Activated CD8-positive, alpha-beta memory T cell treated with anti-CD3 and anti-CD28 coated beads for 24 hours (primary cell): ENCODE measurements at regions not wholly inside any gene's neighbourhood (a gene's known extent, or its start where the extent isn't known, plus 50 kb on each side); places are given as distances from the start of the nearest gene placed in this dataset.

Experiments used
- DNase-seq: peaks from one replicate; pipeline ENCODE4 v3.0.0-alpha.2; 2020

- no peak for DNase-seq
These were observed 108.7 kb upstream of the SIRPA start for GRCh38 chr20:1786486-1786885.

GRCh38 chr20:1784586-1784985 lies 110.6 kb upstream of the SIRPA start:
- DNase-seq = no peak

- no peak for DNase-seq
These were observed 112.0 kb upstream of the SIRPA start for GRCh38 chr20:1783245-1783644.

GRCh38 chr20:1782181-1782580 lies 113.0 kb upstream of the SIRPA start:
- DNase-seq = no peak

- DNase-seq = no peak
These were observed 115.6 kb upstream of the SIRPA start for GRCh38 chr20:1779567-1779966.

GRCh38 chr20:1778338-1778737 lies 116.9 kb upstream of the SIRPA start:
- no peak for DNase-seq

- no peak for DNase-seq
These were observed 117.8 kb upstream of the SIRPA start for GRCh38 chr20:1777476-1777820.

- DNase-seq = peak; percentile 94
These were observed 118.3 kb upstream of the SIRPA start for GRCh38 chr20:1776681-1777475.

- no peak for DNase-seq
These were observed 117.5 kb upstream of the SIRPG start for GRCh38 chr20:1775117-1775516.

GRCh38 chr20:1774479-1774878 lies 116.9 kb upstream of the SIRPG start:
- no peak for DNase-seq

GRCh38 chr20:1773816-1774215 lies 116.2 kb upstream of the SIRPG start:
- DNase-seq = no peak

GRCh38 chr20:1769491-1769890 lies 111.9 kb upstream of the SIRPG start:
- no peak for DNase-seq

- DNase-seq = no peak
These were observed 109.2 kb upstream of the SIRPG start for GRCh38 chr20:1766731-1767130.

- peak; percentile 78 for DNase-seq
These were observed 106.8 kb upstream of the SIRPG start for GRCh38 chr20:1764136-1765033.

- no peak for DNase-seq
These were observed 104.0 kb upstream of the SIRPG start for GRCh38 chr20:1761598-1761997.

GRCh38 chr20:1761116-1761515 lies 103.5 kb upstream of the SIRPG start:
- DNase-seq = no peak

- DNase-seq = no peak
These were observed 101.2 kb upstream of the SIRPG start for GRCh38 chr20:1758765-1759164.

- no peak for DNase-seq
These were observed 100.3 kb upstream of the SIRPG start for GRCh38 chr20:1757606-1758512.

- DNase-seq = no peak
These were observed 99.5 kb upstream of the SIRPG start for GRCh38 chr20:1757072-1757471.

- no peak for DNase-seq
These were observed 97.2 kb upstream of the SIRPG start for GRCh38 chr20:1754749-1755148.

GRCh38 chr20:1754306-1754705 lies 96.7 kb upstream of the SIRPG start:
- no peak for DNase-seq

- no peak for DNase-seq
These were observed 94.5 kb upstream of the SIRPG start for GRCh38 chr20:1752045-1752444.

GRCh38 chr20:1748777-1749176 lies 91.2 kb upstream of the SIRPG start:
- no peak for DNase-seq
